Erythroblast (primary cell): ENCODE measurements at regions not wholly inside any gene's neighbourhood (a gene's known extent, or its start where the extent isn't known, plus 50 kb on each side); places are given as distances from the start of the nearest gene placed in this dataset.

Experiments
- GATA1 ChIP-seq: IDR thresholded peaks from 2 replicates; pipeline ENCODE4 v1.6.1; 2011; ENCODE audit warnings: low read depth, mild to moderate bottlenecking, control low read depth, low read length, moderate library complexity
- POLR2A ChIP-seq: IDR thresholded peaks from 2 replicates; pipeline ENCODE4 v1.6.1; 2011; ENCODE audit warnings: mild to moderate bottlenecking, low read length

DNA sequence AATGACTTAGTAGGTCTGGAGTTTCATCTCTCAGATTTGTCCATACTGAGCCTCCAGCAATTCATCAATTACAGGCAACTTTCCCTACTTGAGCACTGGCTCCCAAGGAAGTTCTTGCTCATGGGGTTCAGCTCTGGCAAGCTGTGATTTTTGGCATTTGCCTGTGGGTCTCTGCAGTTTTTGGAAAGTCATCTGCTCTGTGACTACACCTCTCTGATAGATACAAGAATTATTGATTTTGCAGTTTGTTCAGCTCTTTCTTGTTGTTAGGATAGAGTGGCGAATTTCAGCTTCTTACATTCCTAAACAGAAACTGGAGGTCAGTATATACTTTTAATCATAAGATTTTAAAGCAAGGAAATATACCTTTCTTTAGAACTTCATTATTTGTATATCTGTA is 209.7 kb upstream of the NPY2R start:
- TF ChIP-seq POLR2A = no peak
- TF ChIP-seq GATA1 = no peak
